HCT116 (cell line): ENCODE measurements at regions not wholly inside any gene's neighbourhood (a gene's known extent, or its start where the extent isn't known, plus 50 kb on each side); places are given as distances from the start of the nearest gene placed in this dataset.

Experiments used
- ATAC-seq: fragments of 200-7000 bp; cut with Tn5 transposase; 2 replicates; pipeline ENCODE4 v1.9.1; 2020; ENCODE audit warnings: mild to moderate bottlenecking, moderate library complexity
- BruUV-seq: library from RNA; stranded (reverse); fragments of 400-500 nt; replicated peaks from 2 replicates; lab custom pipeline; 2021; lab: Mats Ljungman, UMichigan
- CTCF ChIA-PET: fragments of 300-600 bp; sonication (Branson Sonifier 250); formaldehyde crosslinking; loops from one replicate; lab custom pipeline; 2021; ENCODE audit warnings: antibody characterized with exemption; lab: Charles Lee
- POLR2A ChIA-PET: fragments of 300-600, 350-600 bp; sonication (Branson Sonifier 250); formaldehyde crosslinking; loops from one replicate; lab custom pipeline; 2021; ENCODE audit warnings: antibody characterized with exemption; lab: Charles Lee
- RAD21 ChIA-PET, 2 experiments: fragments of 300-600 bp; sonication (Branson Sonifier 250); formaldehyde crosslinking; loops; one replicate each; lab custom pipeline; 2023; ENCODE audit warnings: low total read pairs in 2 of 2; ENCODE audit not compliant: uncharacterized antibody in 2 of 2, unreplicated experiment in 2 of 2, low non-redundant PET in 1 of 2; lab: Charles Lee
- DNase-seq: peaks from one replicate; pipeline ENCODE4 v3.0.0-alpha.2; 2010; ENCODE audit warnings: low read depth, low spot score
- H2AFZ ChIP-seq: fragments of 200-600 bp; shearing (Covaris generic), sonication (generic); 2 replicates; pipeline ENCODE4 v1.6.1; 2017; ENCODE audit warnings: low read depth, mixed run types, mixed read lengths, antibody characterized with exemption, low read length; ENCODE audit not compliant: poor library complexity, severe bottlenecking
- H3K27ac ChIP-seq: 2 replicates; pipeline ENCODE4 v1.5.1; 2012; ENCODE audit warnings: low read depth, low read length
- H3K27me3 ChIP-seq: fragments of 200-600 bp; sonication (generic); 2 replicates; pipeline ENCODE4 v1.6.1; 2016; ENCODE audit warnings: mixed run types, low read length, mixed read lengths; ENCODE audit not compliant: insufficient read depth
- H3K36me3 ChIP-seq, 2 experiments: fragments of 200-500 bp in 1 of 2; fragments of 200-600 bp in 1 of 2; sonication (Bioruptor generic) in 1 of 2; sonication (generic) in 1 of 2; 2 replicates each; pipeline versions ENCODE4 v1.5.1 to v1.6.1; 2014 to 2016; ENCODE audit warnings: low read length in 2 of 2, inconsistent platforms in 1 of 2, mixed read lengths in 1 of 2, mixed run types in 1 of 2; ENCODE audit not compliant: insufficient read depth in 2 of 2, control insufficient read depth in 1 of 2
- H3K4me1 ChIP-seq, 2 experiments: fragments of 200-600 bp in 1 of 2; sonication (generic) in 1 of 2; 2 replicates each; pipeline versions ENCODE4 v1.5.1 to v1.6.1; 2012 to 2017; ENCODE audit warnings: low read length in 2 of 2, inconsistent platforms in 1 of 2, mild to moderate bottlenecking in 1 of 2, mixed read lengths in 1 of 2, mixed run types in 1 of 2, moderate library complexity in 1 of 2; ENCODE audit not compliant: insufficient read depth in 2 of 2, control insufficient read depth in 1 of 2
- H3K4me2 ChIP-seq: fragments of 200-600 bp; sonication (generic); 2 replicates; pipeline ENCODE4 v1.6.1; 2017; ENCODE audit warnings: mixed run types, low read length, mixed read lengths
- H3K4me3 ChIP-seq, 2 experiments: fragments of 200-600 bp in 1 of 2; sonication (generic) in 1 of 2; replicated peaks in 1 of 2; 2 replicates each; pipeline ENCODE4 v1.5.1; 2011 to 2016; ENCODE audit warnings: low read length in 2 of 2, control low read depth in 1 of 2, low read depth in 1 of 2, mild to moderate bottlenecking in 1 of 2, mixed read lengths in 1 of 2, mixed run types in 1 of 2
- H3K79me2 ChIP-seq: fragments of 200-600 bp; sonication (generic); 2 replicates; pipeline ENCODE4 v1.6.1; 2017; ENCODE audit warnings: mild to moderate bottlenecking, mixed run types, low read length, moderate library complexity, mixed read lengths; ENCODE audit not compliant: insufficient read depth
- H3K9ac ChIP-seq: fragments of 200-600 bp; sonication (generic); 2 replicates; pipeline ENCODE4 v1.6.1; 2016; ENCODE audit warnings: low read length, mixed read lengths
- H3K9me2 ChIP-seq: fragments of 200-600 bp; sonication (generic), shearing (Covaris generic); 2 replicates; pipeline ENCODE4 v1.6.1; 2017; ENCODE audit warnings: mixed run types, mild to moderate bottlenecking, moderate library complexity; ENCODE audit not compliant: insufficient read depth
- H3K9me3 ChIP-seq, 2 experiments: fragments of 200-500 bp in 1 of 2; fragments of 200-600 bp in 1 of 2; sonication (Bioruptor generic) in 1 of 2; sonication (generic) in 1 of 2; 2 replicates each; pipeline ENCODE4 v1.6.1; 2014 to 2017; ENCODE audit warnings: low read length in 2 of 2, mixed read lengths in 2 of 2, inconsistent platforms in 1 of 2, low read depth in 1 of 2, mild to moderate bottlenecking in 1 of 2, mixed run types in 1 of 2, moderate library complexity in 1 of 2; ENCODE audit not compliant: control insufficient read depth in 1 of 2, insufficient read depth in 1 of 2
- H4K20me1 ChIP-seq: fragments of 200-600 bp; sonication (generic), shearing (Covaris generic); 2 replicates; pipeline ENCODE4 v1.6.1; 2017; ENCODE audit warnings: mixed run types, mild to moderate bottlenecking, moderate library complexity; ENCODE audit not compliant: insufficient read depth
- EGR1 ChIP-seq: IDR thresholded peaks from 2 replicates; pipeline ENCODE4 v1.6.1; 2012; ENCODE audit warnings: low read depth
- POLR2AphosphoS5 ChIP-seq: IDR thresholded peaks from 2 replicates; pipeline ENCODE4 v1.6.1; 2011; ENCODE audit warnings: mild to moderate bottlenecking, low read depth, low read length, moderate library complexity
- SP1 ChIP-seq: IDR thresholded peaks from 2 replicates; pipeline ENCODE4 v1.6.1; 2012; ENCODE audit warnings: low read depth
- SRF ChIP-seq: IDR thresholded peaks from 2 replicates; pipeline ENCODE4 v1.6.1; 2012; ENCODE audit warnings: low read depth
- YY1 ChIP-seq: IDR thresholded peaks from 2 replicates; pipeline ENCODE4 v1.6.1; 2011; ENCODE audit warnings: low read length, low read depth, moderate library complexity, mild to moderate bottlenecking; ENCODE audit not compliant: insufficient replicate concordance; ENCODE audit errors: extremely low read depth
- intact Hi-C: fragments of 100-400 bp; cut with micrococcal nuclease; formaldehyde crosslinking; loops from 2 replicates; pipeline ENCODE4 v1.10.0; 2022
- TF ChIP-seq, protein P1 (sequence below): IDR thresholded peaks from 2 replicates; pipeline ENCODE4 v1.6.1; 2012; ENCODE audit warnings: low read depth
- TF ChIP-seq, protein P2 (sequence below): IDR thresholded peaks from 2 replicates; pipeline ENCODE4 v1.6.1; 2011; ENCODE audit warnings: mild to moderate bottlenecking, low read length, moderate library complexity; ENCODE audit not compliant: insufficient replicate concordance; ENCODE audit errors: extremely low read depth

DNA sequence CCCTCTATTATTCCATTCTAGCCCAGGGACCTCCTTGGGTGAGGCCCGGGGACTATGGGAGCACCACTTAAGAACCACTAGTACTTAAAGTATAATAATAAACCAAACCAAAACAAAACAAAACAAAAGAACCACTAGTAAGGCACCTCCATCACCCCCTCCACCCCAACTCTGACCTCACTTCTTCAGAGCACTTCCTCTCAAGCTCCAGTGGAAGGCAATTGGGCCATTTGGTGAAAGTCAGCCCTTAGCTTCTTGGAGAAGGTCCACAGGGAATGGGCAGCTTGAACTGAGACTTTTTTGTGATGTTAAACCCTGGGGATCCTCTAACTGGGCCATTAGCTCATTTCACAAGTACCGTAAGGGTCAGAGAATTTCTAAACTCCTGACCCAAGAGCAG is 237.3 kb downstream of the RHOU start:
- no peak for ATAC-seq
- RAD21 ChIA-PET = no interaction called here
- Histone ChIP-seq H3K9me2 (no peaks in the 10 kb centered on the region), H3K4me1 (no peaks in the 10 kb centered on the region), H2AFZ (no peak overlapping the region), H3K36me3 (no peaks in the 10 kb centered on the region), H3K79me2 (no peaks in the 10 kb centered on the region), H3K9me3 (no peaks in the 10 kb centered on the region), H3K27me3 (no peaks in the 10 kb centered on the region), H3K27ac (no peak overlapping the region), H3K4me3 (no peak overlapping the region), H4K20me1 (no peaks in the 10 kb centered on the region), H3K4me2 (no peak overlapping the region), H3K9ac (no peak overlapping the region)
- POLR2A ChIA-PET = no interaction called here
- TF ChIP-seq, protein P1, sequence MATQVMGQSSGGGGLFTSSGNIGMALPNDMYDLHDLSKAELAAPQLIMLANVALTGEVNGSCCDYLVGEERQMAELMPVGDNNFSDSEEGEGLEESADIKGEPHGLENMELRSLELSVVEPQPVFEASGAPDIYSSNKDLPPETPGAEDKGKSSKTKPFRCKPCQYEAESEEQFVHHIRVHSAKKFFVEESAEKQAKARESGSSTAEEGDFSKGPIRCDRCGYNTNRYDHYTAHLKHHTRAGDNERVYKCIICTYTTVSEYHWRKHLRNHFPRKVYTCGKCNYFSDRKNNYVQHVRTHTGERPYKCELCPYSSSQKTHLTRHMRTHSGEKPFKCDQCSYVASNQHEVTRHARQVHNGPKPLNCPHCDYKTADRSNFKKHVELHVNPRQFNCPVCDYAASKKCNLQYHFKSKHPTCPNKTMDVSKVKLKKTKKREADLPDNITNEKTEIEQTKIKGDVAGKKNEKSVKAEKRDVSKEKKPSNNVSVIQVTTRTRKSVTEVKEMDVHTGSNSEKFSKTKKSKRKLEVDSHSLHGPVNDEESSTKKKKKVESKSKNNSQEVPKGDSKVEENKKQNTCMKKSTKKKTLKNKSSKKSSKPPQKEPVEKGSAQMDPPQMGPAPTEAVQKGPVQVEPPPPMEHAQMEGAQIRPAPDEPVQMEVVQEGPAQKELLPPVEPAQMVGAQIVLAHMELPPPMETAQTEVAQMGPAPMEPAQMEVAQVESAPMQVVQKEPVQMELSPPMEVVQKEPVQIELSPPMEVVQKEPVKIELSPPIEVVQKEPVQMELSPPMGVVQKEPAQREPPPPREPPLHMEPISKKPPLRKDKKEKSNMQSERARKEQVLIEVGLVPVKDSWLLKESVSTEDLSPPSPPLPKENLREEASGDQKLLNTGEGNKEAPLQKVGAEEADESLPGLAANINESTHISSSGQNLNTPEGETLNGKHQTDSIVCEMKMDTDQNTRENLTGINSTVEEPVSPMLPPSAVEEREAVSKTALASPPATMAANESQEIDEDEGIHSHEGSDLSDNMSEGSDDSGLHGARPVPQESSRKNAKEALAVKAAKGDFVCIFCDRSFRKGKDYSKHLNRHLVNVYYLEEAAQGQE = no peak
- TF ChIP-seq SRF (no peak), POLR2AphosphoS5 (no peak), SP1 (no peak), EGR1 (no peak), YY1 (no peak)
- TF ChIP-seq, protein P2, sequence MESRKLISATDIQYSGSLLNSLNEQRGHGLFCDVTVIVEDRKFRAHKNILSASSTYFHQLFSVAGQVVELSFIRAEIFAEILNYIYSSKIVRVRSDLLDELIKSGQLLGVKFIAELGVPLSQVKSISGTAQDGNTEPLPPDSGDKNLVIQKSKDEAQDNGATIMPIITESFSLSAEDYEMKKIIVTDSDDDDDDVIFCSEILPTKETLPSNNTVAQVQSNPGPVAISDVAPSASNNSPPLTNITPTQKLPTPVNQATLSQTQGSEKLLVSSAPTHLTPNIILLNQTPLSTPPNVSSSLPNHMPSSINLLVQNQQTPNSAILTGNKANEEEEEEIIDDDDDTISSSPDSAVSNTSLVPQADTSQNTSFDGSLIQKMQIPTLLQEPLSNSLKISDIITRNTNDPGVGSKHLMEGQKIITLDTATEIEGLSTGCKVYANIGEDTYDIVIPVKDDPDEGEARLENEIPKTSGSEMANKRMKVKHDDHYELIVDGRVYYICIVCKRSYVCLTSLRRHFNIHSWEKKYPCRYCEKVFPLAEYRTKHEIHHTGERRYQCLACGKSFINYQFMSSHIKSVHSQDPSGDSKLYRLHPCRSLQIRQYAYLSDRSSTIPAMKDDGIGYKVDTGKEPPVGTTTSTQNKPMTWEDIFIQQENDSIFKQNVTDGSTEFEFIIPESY = no peak
- intact Hi-C loops = no loop called here
- no peak for DNase-seq
- CTCF ChIA-PET = no interaction called here
- no TSS peak for BruUV-seq
